ENCODE measurements at regions not wholly inside any gene's neighbourhood (a gene's known extent, or its start where the extent isn't known, plus 50 kb on each side); places are given as distances from the start of the nearest gene placed in this dataset.

DNA sequence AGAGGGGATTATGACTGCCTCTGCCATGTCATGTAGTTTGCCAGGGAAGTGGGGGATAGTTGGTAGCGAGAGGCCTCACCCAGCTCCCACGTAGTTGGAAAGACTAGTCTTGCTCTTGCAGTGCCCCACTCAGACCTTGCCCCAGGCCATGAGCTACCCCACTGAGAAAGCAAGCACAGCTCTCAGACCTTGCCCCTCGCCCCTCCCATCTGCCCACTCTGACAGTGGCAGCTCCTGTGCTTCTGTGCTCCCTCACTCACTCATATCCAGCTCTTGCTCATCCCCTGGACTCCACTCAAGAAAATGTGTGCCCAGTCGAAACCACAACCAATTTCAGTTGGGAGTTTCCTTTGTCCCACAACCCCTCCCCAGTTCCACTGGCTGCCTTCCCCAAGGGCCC lies 55.5 kb upstream of the BDKRB2 start:
- TF ChIP-seq POLR2A (IDR thresholded peaks at IDR 0.05) (no peak), CTCF (IDR thresholded peaks at IDR 0.05) (no peak)

Measured in lower leg skin (tissue), 3 donors.